Brain microvascular endothelial cell (primary cell): ENCODE measurements at regions not wholly inside any gene's neighbourhood (a gene's known extent, or its start where the extent isn't known, plus 50 kb on each side); places are given as distances from the start of the nearest gene placed in this dataset.

ENCODE experiments used
- DNase-seq: peaks from one replicate; pipeline ENCODE4 v3.0.0-alpha.2; 2020
- H3K27ac ChIP-seq: fragments of 250-450 bp; sonication (Bioruptor Pico); 2 replicates; pipeline ENCODE4 v1.5.1; 2020; ENCODE audit warnings: mild to moderate bottlenecking, moderate library complexity
- H3K27me3 ChIP-seq: fragments of 250-450 bp; sonication (Bioruptor Pico); replicated peaks from 2 replicates; pipeline ENCODE4 v1.5.1; 2020; ENCODE audit warnings: mild to moderate bottlenecking
- H3K36me3 ChIP-seq: fragments of 250-450 bp; sonication (Bioruptor Pico); replicated peaks from 2 replicates; pipeline ENCODE4 v1.5.1; 2020; ENCODE audit warnings: mild to moderate bottlenecking
- H3K4me3 ChIP-seq: 2 replicates; pipeline ENCODE4 v1.5.1; 2011; ENCODE audit warnings: low read depth, mild to moderate bottlenecking, control low read depth, low read length, moderate library complexity
- in situ Hi-C: cut with HindIII; loops from 2 replicates; pipeline ENCODE4 v1.10.0; 2017; ENCODE audit warnings: low sequenced_read_pairs, low pct_ligation_motif_present
- TF ChIP-seq, protein P1 (sequence below): IDR thresholded peaks from 2 replicates; pipeline ENCODE4 v1.5.1; 2011; ENCODE audit warnings: low read depth, mild to moderate bottlenecking, moderate library complexity, low read length, control low read depth, inconsistent platforms; ENCODE audit errors: missing control alignments

DNA sequence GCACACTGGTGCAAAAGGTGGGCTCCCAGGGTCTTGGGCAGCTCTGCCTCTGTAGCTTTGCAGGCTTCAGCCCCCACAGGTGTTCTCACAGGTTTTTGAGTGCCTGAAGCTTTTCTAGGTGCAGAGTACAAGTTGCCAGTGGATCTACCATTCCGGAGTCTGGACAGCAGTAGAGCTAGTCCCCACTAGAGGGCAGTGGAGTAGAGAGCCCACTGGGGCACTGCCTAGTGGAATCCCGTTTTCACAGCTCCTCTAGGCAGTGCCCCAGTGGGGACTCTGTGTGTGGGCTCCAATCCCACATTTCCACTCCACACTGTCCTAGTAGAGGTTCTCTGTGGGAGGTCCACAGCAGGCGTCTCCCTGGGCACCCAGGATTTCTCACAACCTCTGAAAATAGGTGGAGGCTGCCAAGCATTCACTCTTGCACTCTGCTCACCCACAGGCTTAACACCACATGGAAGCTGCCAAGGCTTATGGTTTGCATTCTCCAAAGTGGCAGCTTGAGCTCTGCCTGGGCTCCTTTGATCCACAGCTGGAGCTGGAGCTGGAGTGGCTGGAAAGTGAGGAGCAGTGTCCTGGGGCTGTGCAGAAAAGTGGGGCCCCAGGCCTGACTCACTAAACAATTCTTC, 86.3 kb upstream of the PROKR2 start:
- peak; percentile 36 for DNase-seq
- in situ Hi-C loops = no loop called here

DNA sequence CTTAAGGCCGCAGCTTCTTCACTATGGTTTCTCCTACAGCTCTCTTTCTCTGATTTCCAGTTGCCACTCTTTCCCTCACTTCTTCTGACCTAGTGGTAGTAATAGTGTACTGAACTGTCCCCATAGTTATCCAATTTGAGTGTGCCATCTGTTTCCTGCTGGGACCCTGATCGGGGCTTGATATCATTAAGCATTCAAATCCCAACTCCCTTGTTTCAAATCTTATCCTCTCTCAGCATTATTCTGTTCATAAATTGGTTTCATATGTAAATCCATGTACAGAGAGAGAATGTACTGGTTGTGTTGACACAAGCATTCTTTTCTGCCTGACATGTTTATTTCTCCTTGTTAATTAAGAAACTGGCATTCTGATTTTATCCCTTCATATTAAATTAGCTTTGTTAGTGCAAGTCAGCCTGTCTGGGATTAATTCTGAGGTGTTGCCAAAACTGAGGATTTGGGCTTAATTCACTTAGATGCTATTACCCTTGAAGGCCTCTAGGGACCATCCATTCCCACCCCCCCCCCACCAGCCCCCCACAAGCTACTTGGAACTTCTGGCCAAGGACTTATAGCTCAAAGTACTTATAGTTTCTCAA, 84.6 kb upstream of the PROKR2 start:
- in situ Hi-C loops = no loop called here
- TF ChIP-seq, protein P1, sequence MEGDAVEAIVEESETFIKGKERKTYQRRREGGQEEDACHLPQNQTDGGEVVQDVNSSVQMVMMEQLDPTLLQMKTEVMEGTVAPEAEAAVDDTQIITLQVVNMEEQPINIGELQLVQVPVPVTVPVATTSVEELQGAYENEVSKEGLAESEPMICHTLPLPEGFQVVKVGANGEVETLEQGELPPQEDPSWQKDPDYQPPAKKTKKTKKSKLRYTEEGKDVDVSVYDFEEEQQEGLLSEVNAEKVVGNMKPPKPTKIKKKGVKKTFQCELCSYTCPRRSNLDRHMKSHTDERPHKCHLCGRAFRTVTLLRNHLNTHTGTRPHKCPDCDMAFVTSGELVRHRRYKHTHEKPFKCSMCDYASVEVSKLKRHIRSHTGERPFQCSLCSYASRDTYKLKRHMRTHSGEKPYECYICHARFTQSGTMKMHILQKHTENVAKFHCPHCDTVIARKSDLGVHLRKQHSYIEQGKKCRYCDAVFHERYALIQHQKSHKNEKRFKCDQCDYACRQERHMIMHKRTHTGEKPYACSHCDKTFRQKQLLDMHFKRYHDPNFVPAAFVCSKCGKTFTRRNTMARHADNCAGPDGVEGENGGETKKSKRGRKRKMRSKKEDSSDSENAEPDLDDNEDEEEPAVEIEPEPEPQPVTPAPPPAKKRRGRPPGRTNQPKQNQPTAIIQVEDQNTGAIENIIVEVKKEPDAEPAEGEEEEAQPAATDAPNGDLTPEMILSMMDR = no peak
- no peaks in the 10 kb centered on the region for H3K36me3 ChIP-seq
- DNase-seq = no peak
- no peak overlapping the region for H3K27ac ChIP-seq
- H3K27me3 ChIP-seq = no peaks in the 10 kb centered on the region
- no peak overlapping the region for H3K4me3 ChIP-seq

More for the DNA sequence above, 86.3 kb upstream of the PROKR2 start:
- no peak overlapping the region for H3K4me3 ChIP-seq
- TF ChIP-seq, protein P1 = peak; percentile 73
- no peak overlapping the region for H3K27ac ChIP-seq
- no peaks in the 10 kb centered on the region for H3K36me3 ChIP-seq
- H3K27me3 ChIP-seq = no peaks in the 10 kb centered on the region

DNA sequence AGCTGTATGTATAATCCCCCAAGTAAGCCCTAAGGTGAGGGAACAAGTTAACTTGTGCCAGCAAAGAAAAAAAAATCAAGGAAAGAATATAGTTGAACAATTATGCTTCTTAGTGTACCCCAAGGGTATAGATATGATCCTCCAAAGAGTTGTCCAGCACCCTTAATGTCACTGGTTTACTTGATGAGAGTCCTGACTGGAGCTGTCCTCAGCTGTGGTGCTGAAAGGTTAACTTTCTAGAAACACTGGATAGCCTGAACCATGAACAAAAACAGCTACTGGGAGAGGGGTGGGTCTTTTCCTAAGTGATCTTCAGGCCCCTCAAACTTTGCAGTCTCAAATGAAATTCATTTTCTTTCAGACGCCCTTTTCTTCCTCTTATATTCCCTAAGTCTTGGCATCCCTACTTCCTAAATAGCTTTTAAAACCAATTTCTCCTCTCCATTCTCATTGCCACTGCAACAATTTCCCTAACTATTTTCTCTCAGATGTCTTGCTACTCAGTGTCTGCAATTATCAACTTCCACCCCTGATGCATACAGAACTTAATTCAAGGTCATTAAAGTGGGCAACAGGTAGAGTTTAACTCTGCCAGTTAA, 83.5 kb upstream of the PROKR2 start:
- TF ChIP-seq, protein P1 = no peak
- no peak overlapping the region for H3K4me3 ChIP-seq
- H3K27ac ChIP-seq = no peak overlapping the region
- H3K36me3 ChIP-seq = no peaks in the 10 kb centered on the region
- in situ Hi-C loops = no loop called here
- DNase-seq = peak; percentile 48
- H3K27me3 ChIP-seq = no peaks in the 10 kb centered on the region

DNA sequence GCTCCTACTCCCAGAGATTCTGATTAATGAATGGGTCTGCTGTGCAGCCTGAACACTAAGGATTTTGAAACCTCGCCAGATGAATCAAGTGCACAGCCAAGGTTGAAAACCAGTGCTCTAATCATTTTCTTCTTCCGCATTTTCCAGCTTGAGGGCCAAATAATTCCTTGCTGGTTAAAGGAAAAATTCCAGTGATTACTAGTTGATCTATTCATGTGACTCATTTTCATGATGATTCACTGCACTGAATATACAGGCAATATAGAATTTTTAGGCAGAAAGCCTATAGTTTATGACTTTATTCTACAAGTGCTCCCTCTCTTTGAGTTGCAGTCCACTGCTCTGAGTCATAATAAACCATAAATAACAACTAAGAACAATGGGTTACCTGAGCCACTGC, 80.6 kb upstream of the PROKR2 start:
- TF ChIP-seq, protein P1 = no peak
- no peak for DNase-seq
- H3K36me3 ChIP-seq = no peaks in the 10 kb centered on the region
- H3K4me3 ChIP-seq = no peak overlapping the region
- in situ Hi-C loops = no loop called here
- H3K27me3 ChIP-seq = no peaks in the 10 kb centered on the region
- H3K27ac ChIP-seq = no peak overlapping the region

DNA sequence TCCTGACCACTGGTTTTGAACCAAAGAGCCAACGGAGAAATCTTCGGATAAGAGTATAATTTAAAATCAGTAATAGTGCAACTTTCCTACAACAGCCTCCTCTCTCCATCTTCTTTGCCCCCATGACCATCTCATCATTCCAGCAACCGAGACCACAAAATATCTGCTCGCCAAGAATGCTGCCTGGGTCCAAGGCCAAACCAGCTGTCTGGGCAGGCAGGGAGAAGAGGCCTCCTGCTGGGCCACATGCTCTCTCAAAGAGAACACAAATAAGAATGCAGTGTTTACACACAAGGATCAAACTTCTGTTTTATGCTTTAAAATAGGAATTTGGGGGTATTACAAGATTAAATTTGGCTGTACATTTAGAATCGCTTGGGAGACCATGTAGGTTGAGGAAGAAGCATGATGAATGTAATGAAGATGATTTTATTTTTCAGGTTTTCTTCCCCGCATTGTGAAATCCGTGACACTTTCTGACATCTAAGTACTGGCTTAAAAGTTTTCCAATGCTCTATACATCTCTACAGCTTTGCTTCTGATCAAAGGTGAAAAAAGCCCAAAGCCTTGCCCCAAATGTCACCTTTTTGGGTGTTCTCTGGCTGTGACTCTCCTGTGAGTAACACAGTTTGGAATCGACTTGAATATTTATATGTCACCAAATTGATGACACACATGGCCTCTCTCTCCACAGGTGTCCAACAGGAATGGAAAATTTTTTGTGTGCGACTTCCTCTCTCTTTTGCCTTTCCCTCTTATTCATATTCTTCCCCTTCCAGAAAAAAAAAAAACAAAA, 79.4 kb upstream of the PROKR2 start:
- in situ Hi-C loops = no loop called here

More for the DNA sequence above, 79.4 kb upstream of the PROKR2 start:
- TF ChIP-seq, protein P1 = no peak
- Histone ChIP-seq H3K4me3 (no peak overlapping the region), H3K36me3 (no peaks in the 10 kb centered on the region), H3K27ac (no peak overlapping the region), H3K27me3 (no peaks in the 10 kb centered on the region)
- no peak for DNase-seq
